HepG2 (cell line): ENCODE measurements at regions not wholly inside any gene's neighbourhood (a gene's known extent, or its start where the extent isn't known, plus 50 kb on each side); places are given as distances from the start of the nearest gene placed in this dataset.

Source experiments
- CEBPG ChIP-seq: IDR thresholded peaks from 2 replicates; pipeline ENCODE4 v1.6.1; 2016
- TF ChIP-seq, protein P1 (sequence below): sonication (generic); formaldehyde crosslinking; IDR thresholded peaks from 2 replicates; pipeline ENCODE4 v1.5.0; 2020; ENCODE audit warnings: mild to moderate bottlenecking, missing genetic modification reagents, moderate library complexity

- peak; percentile 56 for TF ChIP-seq CEBPG (CRISPR knock-in tag)
- TF ChIP-seq, protein P1, sequence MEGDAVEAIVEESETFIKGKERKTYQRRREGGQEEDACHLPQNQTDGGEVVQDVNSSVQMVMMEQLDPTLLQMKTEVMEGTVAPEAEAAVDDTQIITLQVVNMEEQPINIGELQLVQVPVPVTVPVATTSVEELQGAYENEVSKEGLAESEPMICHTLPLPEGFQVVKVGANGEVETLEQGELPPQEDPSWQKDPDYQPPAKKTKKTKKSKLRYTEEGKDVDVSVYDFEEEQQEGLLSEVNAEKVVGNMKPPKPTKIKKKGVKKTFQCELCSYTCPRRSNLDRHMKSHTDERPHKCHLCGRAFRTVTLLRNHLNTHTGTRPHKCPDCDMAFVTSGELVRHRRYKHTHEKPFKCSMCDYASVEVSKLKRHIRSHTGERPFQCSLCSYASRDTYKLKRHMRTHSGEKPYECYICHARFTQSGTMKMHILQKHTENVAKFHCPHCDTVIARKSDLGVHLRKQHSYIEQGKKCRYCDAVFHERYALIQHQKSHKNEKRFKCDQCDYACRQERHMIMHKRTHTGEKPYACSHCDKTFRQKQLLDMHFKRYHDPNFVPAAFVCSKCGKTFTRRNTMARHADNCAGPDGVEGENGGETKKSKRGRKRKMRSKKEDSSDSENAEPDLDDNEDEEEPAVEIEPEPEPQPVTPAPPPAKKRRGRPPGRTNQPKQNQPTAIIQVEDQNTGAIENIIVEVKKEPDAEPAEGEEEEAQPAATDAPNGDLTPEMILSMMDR (CRISPR knock-in tag) = peak; percentile 64
Observed at GRCh38 chr4:130563185-130563888, 1467.4 kb downstream of the C4orf33 start.
